Neural crest cell (in vitro differentiated cells): ENCODE measurements at regions not wholly inside any gene's neighbourhood (a gene's known extent, or its start where the extent isn't known, plus 50 kb on each side); places are given as distances from the start of the nearest gene placed in this dataset.
"Not testable (repeated sequence)": the region's sequence is repeated elsewhere in the genome, so short reads cannot be mapped to it uniquely, and the experiment has no call there.

Experiments used
- DNase-seq: peaks from one replicate; pipeline ENCODE4 v3.0.0; 2021; ENCODE audit warnings: low read depth, mixed read lengths, low spot score
- H3K27ac Mint-ChIP-seq: one replicate; pipeline ENCODE4 v1.8.0; 2021; ENCODE audit warnings: mild to moderate bottlenecking, mixed read lengths; ENCODE audit not compliant: unreplicated experiment
- H3K27me3 Mint-ChIP-seq: 2 replicates; pipeline ENCODE4 v1.8.0; 2021; ENCODE audit warnings: low read depth, mild to moderate bottlenecking, mixed read lengths
- H3K36me3 Mint-ChIP-seq: 2 replicates; pipeline ENCODE4 v1.8.0; 2021; ENCODE audit warnings: low read depth, mild to moderate bottlenecking, mixed read lengths
- H3K4me1 Mint-ChIP-seq: 2 replicates; pipeline ENCODE4 v1.8.0; 2021; ENCODE audit warnings: mixed read lengths
- H3K4me3 Mint-ChIP-seq: one replicate; pipeline ENCODE4 v1.8.0; 2021; ENCODE audit warnings: mild to moderate bottlenecking, mixed read lengths
- H3K9me3 Mint-ChIP-seq: 2 replicates; pipeline ENCODE4 v1.8.0; 2021; ENCODE audit warnings: mixed read lengths
- CTCF ChIP-seq: fragments of 200-600 bp; sonication (generic); conservative IDR thresholded peaks from 2 replicates; pipeline ENCODE4 v1.5.0; 2021; ENCODE audit warnings: antibody characterized with exemption, mild to moderate bottlenecking

- no peak for DNase-seq
- Mint-ChIP-seq H3K4me1 (peaks cover 17% of the 10 kb centered on the region), H3K27ac (no peak overlapping the region), H3K4me3 (no peak overlapping the region), H3K27me3 (no peaks in the 10 kb centered on the region), H3K36me3 (no peaks in the 10 kb centered on the region), H3K9me3 (no peaks in the 10 kb centered on the region)
- TF ChIP-seq CTCF: no peak
Observed at GRCh38 chr2:114294741-114295140, 147.7 kb upstream of the DPP10 start.

DNA sequence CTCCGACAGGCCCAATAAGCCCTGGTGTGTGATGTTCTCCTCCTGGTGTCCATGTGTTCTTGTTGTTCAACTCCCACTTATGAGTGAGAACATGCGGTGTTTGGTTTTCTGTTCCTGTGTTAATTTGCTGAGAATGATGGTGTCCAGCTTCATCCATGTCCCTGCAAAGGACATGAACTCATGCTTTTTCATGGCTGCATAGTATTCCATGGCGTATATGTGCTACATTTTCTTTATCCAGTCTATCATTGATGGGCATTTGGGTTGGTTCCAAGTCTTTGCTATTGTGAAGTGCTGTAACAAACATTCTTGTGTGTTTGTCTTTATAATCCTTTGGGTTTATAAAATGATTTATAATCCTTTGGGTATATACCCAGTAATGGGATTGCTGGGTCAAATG is 142.1 kb upstream of the DPP10 start:
- not testable (repeated sequence) for H3K36me3 Mint-ChIP-seq, H3K4me3 Mint-ChIP-seq, DNase-seq, H3K4me1 Mint-ChIP-seq, H3K27me3 Mint-ChIP-seq, H3K27ac Mint-ChIP-seq, H3K9me3 Mint-ChIP-seq

DNA sequence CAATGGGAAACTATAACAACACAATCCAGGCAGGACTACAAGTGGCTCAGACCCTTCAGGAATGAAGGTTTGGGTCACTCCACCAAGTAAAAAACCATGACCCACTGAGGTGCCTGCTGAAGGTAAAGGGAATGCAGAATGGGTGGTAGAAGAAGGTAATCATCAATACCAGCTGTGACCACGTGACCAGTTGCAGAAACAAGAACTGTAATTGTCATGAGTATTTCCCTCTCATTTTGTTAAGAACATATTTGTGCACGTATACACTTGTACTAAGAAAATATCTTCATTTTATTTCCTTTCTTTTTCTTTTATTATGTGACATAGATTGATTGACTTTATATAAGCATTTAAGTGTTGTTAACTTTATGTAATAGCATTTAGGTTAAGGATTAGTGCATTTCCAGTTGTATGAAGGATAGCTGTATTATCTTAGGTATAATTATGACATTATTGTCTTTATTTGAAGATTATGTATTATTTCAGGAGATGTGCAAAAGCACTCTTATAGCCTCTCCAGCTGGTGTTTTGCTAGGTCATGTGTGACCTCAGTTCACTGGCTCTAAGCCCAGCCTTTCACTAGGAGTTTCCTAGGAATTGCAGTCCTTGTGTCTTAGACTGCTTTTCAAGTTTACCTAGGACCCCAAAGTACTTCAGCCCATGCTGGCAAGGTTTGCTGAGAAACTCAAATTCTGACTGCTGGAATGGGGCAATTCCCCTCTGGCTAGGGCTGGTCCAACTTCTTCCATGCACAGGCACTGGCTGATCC is 125.7 kb upstream of the DPP10 start:
- no peaks in the 10 kb centered on the region for H3K4me1 Mint-ChIP-seq
- no peak for DNase-seq
- H3K27me3 Mint-ChIP-seq: no peaks in the 10 kb centered on the region
- H3K9me3 Mint-ChIP-seq: no peaks in the 10 kb centered on the region
- no peaks in the 10 kb centered on the region for H3K36me3 Mint-ChIP-seq
- H3K4me3 Mint-ChIP-seq: no peak overlapping the region
- TF ChIP-seq CTCF: no peak
- no peak overlapping the region for H3K27ac Mint-ChIP-seq

- Mint-ChIP-seq H3K27ac (no peak overlapping the region), H3K27me3 (no peaks in the 10 kb centered on the region), H3K4me3 (no peak overlapping the region), H3K36me3 (no peaks in the 10 kb centered on the region), H3K9me3 (peaks cover under 1% of the 10 kb centered on the region), H3K4me1 (no peaks in the 10 kb centered on the region)
- no peak for TF ChIP-seq CTCF
- no peak for DNase-seq
Observed at GRCh38 chr2:114330594-114330993, 111.8 kb upstream of the DPP10 start.

- H3K36me3 Mint-ChIP-seq: no peaks in the 10 kb centered on the region
- no peaks in the 10 kb centered on the region for H3K27me3 Mint-ChIP-seq
- H3K4me1 Mint-ChIP-seq: no peaks in the 10 kb centered on the region
- no peak for DNase-seq
- no peak overlapping the region for H3K4me3 Mint-ChIP-seq
- TF ChIP-seq CTCF: no peak
- H3K9me3 Mint-ChIP-seq: peaks cover 5% of the 10 kb centered on the region
- no peak overlapping the region for H3K27ac Mint-ChIP-seq
Observed at GRCh38 chr2:114331934-114332333, 110.5 kb upstream of the DPP10 start.

DNA sequence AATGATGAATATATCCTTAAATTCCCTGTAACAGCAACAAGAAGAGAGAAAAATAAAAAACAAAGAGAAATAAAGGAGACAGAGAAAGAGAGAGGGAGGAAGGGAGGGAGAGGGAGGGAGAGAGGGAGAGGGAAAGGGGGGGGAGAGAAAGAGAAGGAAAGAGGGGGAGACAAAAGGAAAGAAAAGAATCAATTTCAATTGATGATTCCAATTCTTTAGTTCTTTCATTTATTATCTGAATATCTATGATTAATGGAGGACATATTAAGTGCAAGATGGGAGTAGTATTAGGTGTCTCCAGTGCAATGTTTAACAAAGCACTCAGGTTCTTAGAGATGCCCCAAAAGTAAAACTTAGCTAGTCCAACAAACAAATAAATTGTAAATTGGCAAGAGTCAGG is 97.2 kb upstream of the DPP10 start:
- no peak overlapping the region for H3K4me3 Mint-ChIP-seq
- H3K36me3 Mint-ChIP-seq: no peaks in the 10 kb centered on the region
- DNase-seq: no peak
- H3K27me3 Mint-ChIP-seq: no peaks in the 10 kb centered on the region
- H3K27ac Mint-ChIP-seq: no peak overlapping the region
- no peaks in the 10 kb centered on the region for H3K4me1 Mint-ChIP-seq
- TF ChIP-seq CTCF: no peak
- H3K9me3 Mint-ChIP-seq: no peaks in the 10 kb centered on the region
